NCI-H2107 (cell line): ENCODE measurements at regions not wholly inside any gene's neighbourhood (a gene's known extent, or its start where the extent isn't known, plus 50 kb on each side); places are given as distances from the start of the nearest gene placed in this dataset.

ENCODE experiments used
- DNase-seq: peaks from one replicate; lab custom pipeline; 2025; lab: John Stamatoyannopoulos, UW

DNA sequence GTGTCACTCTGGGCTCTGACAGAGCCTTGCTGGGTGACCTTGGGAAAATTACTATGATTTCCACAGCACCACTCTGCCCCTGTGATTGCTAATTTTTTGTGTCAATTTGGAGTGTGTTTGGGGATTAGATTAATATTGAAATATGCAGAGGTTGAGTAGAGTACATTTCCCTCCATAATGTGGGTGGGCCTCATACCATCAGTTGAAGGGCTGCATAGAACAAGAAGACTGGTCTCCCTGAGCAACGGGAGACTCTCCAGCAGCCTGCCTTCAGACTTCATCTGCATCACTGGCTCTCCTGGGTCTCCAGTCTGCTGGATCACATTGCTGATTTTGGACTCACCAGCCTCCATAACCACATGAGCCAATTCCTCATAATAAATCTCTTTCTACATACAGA, 313.7 kb downstream of the TNS1 start:
- DNase-seq: no peak

DNA sequence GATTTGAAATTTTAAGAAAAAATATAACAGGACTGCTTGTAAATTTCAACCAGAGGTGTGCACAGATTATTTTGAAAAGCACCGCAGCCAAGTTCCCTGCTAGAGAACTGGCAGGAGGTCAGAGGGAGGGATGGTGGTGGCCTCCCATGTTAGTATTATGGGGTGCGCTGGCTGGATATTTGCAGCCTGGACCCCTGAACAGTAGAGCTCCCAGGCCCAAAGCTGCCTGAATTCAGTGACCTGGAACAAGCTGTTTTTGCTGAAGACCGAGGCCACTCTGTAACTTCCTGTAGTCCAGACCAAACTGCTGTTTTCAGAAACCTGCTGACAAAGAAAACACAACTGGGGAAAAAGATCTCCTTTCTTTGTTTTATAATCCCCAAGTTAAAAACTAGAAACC, 314.3 kb downstream of the TNS1 start:
- DNase-seq: no peak

DNA sequence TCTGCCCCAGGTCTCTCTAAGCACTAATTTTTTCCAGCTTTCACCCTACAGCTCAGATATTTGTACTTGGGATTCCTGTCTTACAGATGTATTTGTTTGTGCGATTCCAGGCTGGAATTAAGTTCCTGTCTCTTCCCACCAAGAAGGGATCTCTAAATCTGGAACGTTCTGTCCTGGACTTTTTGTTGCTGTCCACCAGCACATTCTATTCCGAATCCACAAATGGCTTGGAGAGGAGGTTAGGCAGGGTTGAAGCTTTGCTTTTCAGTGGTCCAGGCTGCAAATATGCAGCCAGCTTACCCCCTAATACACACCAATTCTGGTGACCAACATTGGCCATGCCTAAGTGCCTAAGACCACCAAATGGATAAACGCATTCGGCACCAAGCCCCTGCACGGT, 315.0 kb downstream of the TNS1 start:
- DNase-seq: no peak

- DNase-seq: no peak
These were observed 317.6 kb downstream of the TNS1 start for GRCh38 chr2:217685255-217685605.

- DNase-seq: no peak
These were observed 318.2 kb downstream of the TNS1 start for GRCh38 chr2:217684431-217685254.

- DNase-seq: no peak
These were observed 319.5 kb downstream of the TNS1 start for GRCh38 chr2:217683106-217683870.

- no peak for DNase-seq
These were observed 321.0 kb downstream of the TNS1 start for GRCh38 chr2:217681791-217682190.

DNA sequence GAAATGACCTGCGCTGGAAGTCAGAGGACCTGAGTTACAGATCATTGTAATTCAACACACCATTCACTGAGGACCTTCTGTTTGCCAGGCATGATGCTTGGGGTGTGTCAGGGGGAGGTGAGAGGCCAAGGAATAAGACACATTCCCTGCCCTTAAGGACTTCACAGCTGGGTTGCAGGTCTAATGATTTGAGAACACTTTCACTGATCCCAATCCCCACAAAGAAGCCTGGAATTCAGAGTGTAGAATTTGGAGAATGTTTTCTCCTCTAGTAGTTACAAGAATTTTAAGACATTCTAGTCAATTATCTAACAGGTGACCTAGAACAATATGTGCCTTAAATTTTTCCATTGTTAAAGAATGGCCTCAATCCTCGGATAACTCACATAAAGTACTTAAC, 322.4 kb downstream of the TNS1 start:
- no peak for DNase-seq

- no peak for DNase-seq
These were observed 329.2 kb downstream of the TNS1 start for GRCh38 chr2:217673627-217674026.

GRCh38 chr2:217672472-217672871, 330.3 kb downstream of the TNS1 start:
- no peak for DNase-seq

DNA sequence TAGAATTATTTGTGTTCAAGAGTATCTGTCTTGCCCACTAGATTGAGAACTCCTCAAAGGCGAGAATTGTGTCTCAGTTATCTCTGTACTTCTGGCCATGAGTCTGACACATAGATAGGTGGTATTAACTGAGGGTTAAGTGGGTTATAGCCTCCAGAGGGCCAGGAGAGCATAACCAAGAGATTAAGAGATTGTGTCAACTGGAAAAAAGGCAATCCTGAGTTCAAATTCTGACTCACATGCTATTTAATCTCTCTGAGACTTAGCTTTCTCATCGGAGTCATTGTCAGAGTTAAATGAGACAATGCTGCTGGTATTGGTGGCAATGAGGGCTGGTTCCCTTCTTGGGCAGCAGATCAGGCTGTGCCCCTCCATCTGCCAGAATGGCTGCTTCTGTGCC, 330.9 kb downstream of the TNS1 start:
- no peak for DNase-seq

DNA sequence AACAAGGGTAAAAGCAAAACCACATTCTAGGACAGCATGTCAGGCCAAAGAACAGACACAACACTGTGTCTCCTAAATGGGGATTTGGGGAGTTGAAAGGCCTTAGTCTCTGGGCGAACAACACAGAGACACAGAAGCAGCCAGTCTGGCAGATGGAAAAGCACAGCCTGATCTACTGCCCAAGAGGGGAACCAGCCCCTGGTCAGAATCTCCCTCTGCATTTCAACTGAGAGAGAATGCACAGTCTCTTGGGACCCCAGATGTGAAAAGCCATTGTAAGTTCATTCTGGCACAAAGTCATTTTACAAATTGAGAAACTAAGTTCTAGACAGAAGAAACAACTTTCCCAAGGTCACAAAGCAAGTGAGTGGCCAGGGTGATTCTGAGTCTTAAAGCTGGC, 331.7 kb downstream of the TNS1 start:
- DNase-seq: no peak

DNA sequence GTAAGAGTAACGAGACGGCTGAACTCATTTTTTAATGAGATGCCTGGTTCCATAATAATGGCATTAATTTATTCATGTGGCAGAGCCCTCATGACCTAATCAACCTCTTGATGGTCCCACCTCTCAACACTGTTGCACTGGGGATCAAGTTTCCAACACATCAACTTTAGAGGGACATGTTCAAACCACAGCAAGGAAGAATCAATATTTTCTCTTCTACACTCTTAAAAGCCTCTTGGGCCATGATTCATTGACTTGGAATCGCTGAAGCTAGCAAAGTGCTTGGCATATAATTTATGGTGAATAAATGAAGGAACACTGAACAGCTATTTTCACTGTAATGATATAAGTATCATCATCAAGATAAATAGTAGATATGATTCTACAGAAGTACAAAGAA, 333.0 kb downstream of the TNS1 start:
- DNase-seq: no peak

DNA sequence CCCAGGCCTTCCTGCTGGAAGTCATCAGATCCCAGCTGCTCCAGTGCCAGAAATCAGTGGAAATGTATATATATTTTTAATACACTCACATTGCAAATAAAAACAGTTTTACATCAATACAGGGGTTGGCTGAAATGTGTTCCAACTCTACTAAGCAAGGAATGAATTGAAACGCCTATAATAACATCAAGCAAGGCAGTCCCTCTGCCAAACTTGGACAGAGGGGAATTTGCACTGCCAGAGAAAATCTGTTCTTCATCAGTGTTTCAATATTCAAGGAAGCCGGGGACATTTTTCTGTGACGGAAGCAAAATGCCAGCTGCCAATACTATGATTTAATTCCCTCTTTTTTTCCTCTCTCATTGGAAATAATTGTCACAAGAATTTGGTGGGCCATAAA, 335.3 kb downstream of the TNS1 start:
- no peak for DNase-seq

DNA sequence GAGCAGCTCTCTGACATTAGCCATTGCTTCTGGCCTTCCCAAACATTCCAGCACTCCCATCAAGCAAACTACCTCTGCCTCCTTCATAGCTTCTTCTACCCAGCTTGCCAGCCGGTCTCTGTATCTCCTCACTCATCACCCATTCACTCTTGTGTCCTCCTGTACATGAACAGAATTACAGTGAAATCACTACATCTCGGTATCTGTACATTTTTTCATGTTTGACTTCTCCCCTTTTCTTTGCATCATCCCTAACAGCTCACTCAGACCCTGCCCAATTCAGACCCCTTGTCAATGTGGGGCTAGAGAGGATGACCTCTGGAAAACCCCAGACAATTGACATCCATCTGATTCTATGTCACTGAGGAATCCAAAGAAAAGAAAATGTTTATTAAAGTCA, 335.8 kb downstream of the TNS1 start:
- no peak for DNase-seq

DNA sequence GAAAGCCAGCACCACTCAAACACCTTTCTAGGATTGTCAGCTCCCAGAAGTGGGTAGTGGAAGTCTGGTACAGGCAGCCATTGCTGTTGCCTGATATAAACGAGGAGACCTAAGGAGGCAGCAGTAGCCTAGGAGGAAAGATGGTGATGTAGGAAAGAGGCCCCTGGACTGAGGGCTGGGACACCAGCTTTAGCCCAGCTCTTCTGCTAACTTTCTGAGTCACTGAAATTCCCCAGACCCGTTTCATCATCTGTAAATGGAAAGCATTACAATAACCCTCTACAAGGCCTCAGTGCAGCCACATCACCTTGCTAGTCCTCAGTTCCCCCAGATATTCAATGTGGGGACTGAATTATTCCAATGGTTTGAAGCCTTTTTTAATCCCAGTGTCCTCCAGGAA, 336.5 kb downstream of the TNS1 start:
- no peak for DNase-seq

- DNase-seq: no peak
These were observed 338.0 kb downstream of the TNS1 start for GRCh38 chr2:217664761-217665160.

DNA sequence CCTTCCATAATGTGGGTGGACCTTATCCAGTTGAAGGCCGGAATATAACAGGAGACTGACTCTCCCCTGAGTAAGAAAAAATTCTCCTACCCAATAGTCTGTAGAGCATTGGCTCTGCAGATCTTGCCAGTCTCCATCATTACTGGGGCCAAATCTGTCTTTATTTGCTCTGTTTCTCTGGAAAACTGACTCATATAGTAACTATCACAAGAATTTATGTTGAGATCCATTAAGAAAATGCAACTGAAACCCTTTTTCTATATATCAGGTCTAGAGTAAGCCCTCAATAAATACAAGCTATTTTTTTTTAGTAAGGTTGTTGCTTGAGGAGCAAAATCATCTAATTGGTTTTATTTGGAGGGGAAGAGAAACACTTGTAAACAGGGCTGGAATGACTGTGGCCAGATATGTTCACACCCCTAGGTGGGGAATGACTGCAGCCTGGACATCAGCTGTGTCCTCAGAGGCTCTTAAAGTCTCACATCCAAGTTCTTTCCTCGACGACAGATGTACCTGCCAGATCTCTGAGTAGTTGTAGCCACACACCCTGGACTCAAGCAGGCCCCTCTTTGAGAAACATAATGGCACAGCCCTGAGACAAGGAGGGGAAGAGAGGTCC, 339.7 kb downstream of the TNS1 start:
- DNase-seq: no peak

- DNase-seq: no peak
These were observed 341.4 kb downstream of the TNS1 start for GRCh38 chr2:217661378-217661777.

DNA sequence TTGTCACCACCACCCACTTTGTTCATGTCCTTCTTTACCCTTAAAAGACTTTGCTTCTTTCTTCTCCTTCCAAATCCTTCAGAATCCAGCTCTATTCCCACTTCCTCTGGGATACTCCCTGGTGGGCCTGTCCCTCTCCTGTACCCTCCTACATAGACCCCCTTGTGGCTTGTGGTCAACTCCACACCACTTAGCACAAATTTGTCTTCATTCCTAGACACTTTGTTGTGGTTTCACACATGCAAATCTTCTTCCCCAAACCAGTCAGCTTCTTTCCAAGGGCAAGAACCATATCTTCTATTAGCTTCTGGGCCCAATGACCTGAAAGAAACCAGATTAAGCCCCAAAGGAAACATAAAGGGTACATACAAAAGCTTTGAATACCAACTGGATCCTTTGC, 342.4 kb downstream of the TNS1 start:
- DNase-seq: no peak

DNA sequence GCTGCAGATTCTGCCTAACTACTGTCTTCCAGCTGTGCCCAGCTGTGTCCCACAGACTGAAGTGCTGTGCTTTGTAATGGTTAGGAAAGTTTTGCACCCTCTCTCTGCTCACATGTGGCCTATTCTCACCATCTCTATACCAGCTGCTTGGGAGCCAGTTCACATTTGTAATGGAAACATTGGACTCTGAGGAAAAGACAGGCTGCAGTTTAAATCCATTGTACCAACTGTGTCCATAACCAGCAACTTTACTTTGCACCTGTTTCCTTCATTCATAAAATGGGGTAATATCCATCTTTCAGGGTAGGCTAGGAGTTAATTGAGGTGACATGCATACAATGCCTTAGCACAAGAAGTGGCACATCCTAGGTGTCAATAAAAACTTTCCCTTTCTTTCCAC, 344.0 kb downstream of the TNS1 start:
- no peak for DNase-seq

DNA sequence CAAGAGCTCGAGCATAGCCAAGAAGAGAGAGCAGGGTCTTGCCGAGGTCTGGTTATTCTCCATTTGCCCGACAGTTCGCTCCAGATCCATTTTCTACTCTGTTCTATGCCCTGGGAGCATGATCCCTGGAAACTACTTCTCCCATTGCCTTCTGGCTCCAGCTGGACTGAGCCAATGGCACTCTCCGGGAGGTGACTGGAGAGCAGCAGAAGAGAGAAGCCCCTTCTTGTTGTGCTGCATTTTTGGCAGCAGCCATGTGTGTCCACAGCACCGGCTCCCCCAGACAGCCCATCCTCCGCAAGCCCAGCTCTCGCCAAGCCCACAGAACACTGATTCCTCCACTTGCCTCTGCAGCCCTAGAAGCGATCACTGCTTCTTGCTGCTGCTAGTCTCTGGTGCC, 345.5 kb downstream of the TNS1 start:
- DNase-seq: no peak

DNA sequence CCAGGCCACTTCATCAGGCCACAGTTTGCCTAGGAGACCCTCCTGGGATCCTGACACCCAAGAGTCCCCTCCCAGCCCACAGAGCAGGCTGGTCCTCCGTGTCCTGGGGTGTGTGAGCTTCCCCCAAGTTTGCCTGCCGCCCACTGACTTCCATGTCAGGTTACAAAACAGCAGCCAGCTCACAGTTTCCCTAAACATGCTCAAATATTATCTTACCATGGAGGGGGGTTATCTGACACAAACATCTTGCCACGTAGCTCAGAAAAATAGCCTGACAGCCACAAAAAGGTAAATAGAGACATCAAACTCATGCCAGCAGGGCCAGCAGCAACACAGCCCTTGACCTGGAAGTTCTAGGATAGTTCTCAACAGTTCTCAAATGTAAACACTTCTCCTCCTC, 346.5 kb downstream of the TNS1 start:
- no peak for DNase-seq
